CD14-positive monocyte (primary cell): ENCODE measurements at regions not wholly inside any gene's neighbourhood (a gene's known extent, or its start where the extent isn't known, plus 50 kb on each side); places are given as distances from the start of the nearest gene placed in this dataset.

Experiments
- DNase-seq, 3 donors: peaks; one replicate each; pipeline ENCODE4 v3.0.0-alpha.2; 2011 to 2022
- H2AFZ ChIP-seq: 2 replicates; pipeline ENCODE4 v1.6.0; 2012; ENCODE audit warnings: mild to moderate bottlenecking, low read depth, low read length, inconsistent platforms; ENCODE audit not compliant: insufficient read depth, poor library complexity, severe bottlenecking
- H3K27ac ChIP-seq, 2 donors: 1 replicate in 1 of 2; 2 replicates in 1 of 2; pipeline ENCODE4 v1.5.1; 2012 to 2013; ENCODE audit warnings: low read length in 2 of 2, control low read depth in 1 of 2, inconsistent platforms in 1 of 2, low read depth in 1 of 2, mild to moderate bottlenecking in 1 of 2
- H3K27me3 ChIP-seq, 2 donors: one replicate each; pipeline versions ENCODE4 v1.6.0 to v1.6.1; 2011 to 2013; ENCODE audit warnings: low read length in 2 of 2; ENCODE audit not compliant: control insufficient read depth in 2 of 2, insufficient read depth in 2 of 2
- H3K36me3 ChIP-seq, 2 donors: replicated peaks in 1 of 2; 1 replicate in 1 of 2; 2 replicates in 1 of 2; pipeline versions ENCODE4 v1.5.1 to v1.6.1; 2012 to 2013; ENCODE audit warnings: low read length in 2 of 2, control low read depth in 1 of 2, inconsistent platforms in 1 of 2, mild to moderate bottlenecking in 1 of 2; ENCODE audit not compliant: insufficient read depth in 2 of 2, control insufficient read depth in 1 of 2
- H3K4me1 ChIP-seq, 2 donors: 1 replicate in 1 of 2; 2 replicates in 1 of 2; pipeline versions ENCODE4 v1.5.1 to v1.6.1; 2012 to 2013; ENCODE audit warnings: low read length in 2 of 2, control low read depth in 1 of 2, inconsistent platforms in 1 of 2, mild to moderate bottlenecking in 1 of 2, moderate library complexity in 1 of 2; ENCODE audit not compliant: insufficient read depth in 2 of 2, control insufficient read depth in 1 of 2
- H3K4me2 ChIP-seq: replicated peaks from 2 replicates; pipeline ENCODE3; 2012; ENCODE audit warnings: low read length, moderate library complexity, mild to moderate bottlenecking; ENCODE audit not compliant: poor library complexity, severe bottlenecking; ENCODE audit errors: extremely low read depth
- H3K4me3 ChIP-seq, 3 experiments: fragments of 200-600 bp in 1 of 3; sonication (generic) in 1 of 3; replicated peaks in 1 of 3; 1 replicate in 2 of 3; 2 replicates in 1 of 3; pipeline ENCODE4 v1.5.1; 2011 to 2013; ENCODE audit warnings: low read length in 3 of 3, mild to moderate bottlenecking in 3 of 3, control low read depth in 2 of 3, low read depth in 2 of 3, inconsistent platforms in 1 of 3, moderate library complexity in 1 of 3
- H3K79me2 ChIP-seq: 2 replicates; pipeline ENCODE4 v1.6.0; 2012; ENCODE audit warnings: mild to moderate bottlenecking, control low read depth, inconsistent platforms, low read length, moderate library complexity; ENCODE audit not compliant: insufficient read depth
- H3K9ac ChIP-seq: 2 replicates; pipeline ENCODE4 v1.6.0; 2017; ENCODE audit warnings: low read length, mild to moderate bottlenecking; ENCODE audit not compliant: insufficient read depth, poor library complexity, severe bottlenecking
- H3K9me3 ChIP-seq, 2 donors: replicated peaks in 1 of 2; 1 replicate in 1 of 2; 2 replicates in 1 of 2; pipeline versions ENCODE4 v1.5.1 to v1.6.1; 2012 to 2013; ENCODE audit warnings: low read length in 2 of 2, control low read depth in 1 of 2; ENCODE audit not compliant: control insufficient read depth in 1 of 2, insufficient read depth in 1 of 2
- H4K20me1 ChIP-seq: 2 replicates; pipeline ENCODE4 v1.6.0; 2012; ENCODE audit warnings: mild to moderate bottlenecking, low read length, control low read depth, moderate library complexity; ENCODE audit not compliant: insufficient read depth
- H3K27ac Mint-ChIP-seq, 7 donors: one replicate each; pipeline ENCODE4 v1.8.0; 2020; ENCODE audit warnings: mild to moderate bottlenecking in 7 of 7, mixed read lengths in 7 of 7, moderate library complexity in 6 of 7, inconsistent platforms in 2 of 7
- H3K27me3 Mint-ChIP-seq, 3 donors: one replicate each; pipeline ENCODE4 v1.8.0; 2021 to 2022; ENCODE audit warnings: low read depth in 3 of 3, mild to moderate bottlenecking in 3 of 3, mixed read lengths in 3 of 3, moderate library complexity in 3 of 3, inconsistent platforms in 1 of 3
- H3K36me3 Mint-ChIP-seq, 2 donors: one replicate each; pipeline ENCODE4 v1.8.0; 2020; ENCODE audit warnings: mixed read lengths in 2 of 2, inconsistent platforms in 1 of 2, mild to moderate bottlenecking in 1 of 2
- H3K4me1 Mint-ChIP-seq: one replicate; pipeline ENCODE4 v1.8.0; 2020; ENCODE audit warnings: mild to moderate bottlenecking, mixed read lengths
- H3K4me3 Mint-ChIP-seq, 2 donors: one replicate each; pipeline ENCODE4 v1.8.0; 2020; ENCODE audit warnings: mild to moderate bottlenecking in 2 of 2, mixed read lengths in 2 of 2, moderate library complexity in 1 of 2
- H3K9me3 Mint-ChIP-seq, 7 donors: one replicate each; pipeline ENCODE4 v1.8.0; 2020 to 2022; ENCODE audit warnings: mixed read lengths in 7 of 7, mild to moderate bottlenecking in 6 of 7, moderate library complexity in 6 of 7, inconsistent platforms in 2 of 7
- WGBS: methylation state at CpG from one replicate; pipeline ENCODE4 v1.1.5; 2013; ENCODE audit warnings: missing lambda C conversion rate; ENCODE audit not compliant: insufficient coverage; 5-methylcytosine and 5-hydroxymethylcytosine counted together
- intact Hi-C, 2 donors: fragments of 100-400 bp; cut with micrococcal nuclease; formaldehyde crosslinking; loops; one replicate each; pipeline versions ENCODE4 v1.15.0 to v1.15.1; 2023
- TF ChIP-seq, protein P1 (sequence below): fragments of 200-600 bp; IDR thresholded peaks from one replicate; pipeline ENCODE4 v1.8.0; 2022; ENCODE audit warnings: antibody characterized with exemption, mild to moderate bottlenecking

DNA sequence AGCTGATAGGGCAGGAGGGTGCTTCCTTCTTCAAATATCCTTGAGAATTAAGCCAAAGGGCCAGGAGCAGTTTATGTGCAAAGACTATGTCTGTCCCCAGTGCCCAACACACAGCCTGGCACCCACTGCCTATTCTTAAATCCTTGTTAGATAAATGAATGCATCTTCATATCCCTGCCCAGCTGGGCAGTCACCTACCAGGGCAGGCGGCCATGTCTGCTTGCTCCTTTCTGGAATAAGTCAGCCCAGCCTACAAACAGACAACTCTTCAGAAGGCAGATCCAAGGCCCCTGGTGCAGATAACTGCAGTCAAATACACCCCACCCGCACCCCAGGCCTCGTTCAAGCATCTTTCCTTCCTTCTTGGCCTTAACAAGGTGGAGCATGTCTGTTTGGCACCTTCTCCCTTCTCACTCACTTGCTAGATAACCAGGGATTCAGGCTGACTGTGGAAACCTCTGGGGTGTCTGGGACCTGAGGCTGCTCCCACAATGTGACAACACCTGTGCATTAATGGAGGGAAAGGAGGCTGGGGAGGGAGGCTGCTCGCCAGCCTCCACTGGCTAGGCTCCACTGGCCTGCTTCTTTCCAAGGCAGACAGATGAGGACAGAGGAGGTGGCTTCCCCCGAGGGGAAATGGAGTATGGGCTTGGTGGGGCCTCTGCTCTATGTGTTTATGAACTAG is 59.9 kb upstream of the COL13A1 start:
- intact Hi-C loops, result no loop called here
- no peak for DNase-seq
- H3K27ac Mint-ChIP-seq, result no peak overlapping the region
- H3K27me3 Mint-ChIP-seq, result peaks cover 2 to 8% (median 7%) of the 10 kb centered on the region in 3 donors
- WGBS, result 86% methylated on average over 1 of the region's 5 CpGs
- H4K20me1 ChIP-seq, result no peaks in the 10 kb centered on the region
- H3K4me2 ChIP-seq, result no peak overlapping the region
- no peaks in the 10 kb centered on the region for H3K4me1 ChIP-seq
- no peaks in the 10 kb centered on the region for H3K9me3 ChIP-seq
- no peak overlapping the region for H2AFZ ChIP-seq
- H3K4me1 Mint-ChIP-seq, result no peaks in the 10 kb centered on the region
- H3K27me3 ChIP-seq, result no peaks in the 10 kb centered on the region
- H3K9ac ChIP-seq, result no peak overlapping the region
- no peaks in the 10 kb centered on the region for H3K79me2 ChIP-seq
- H3K4me3 Mint-ChIP-seq, result no peak overlapping the region
- H3K36me3 Mint-ChIP-seq, result no peaks in the 10 kb centered on the region
- TF ChIP-seq, protein P1, sequence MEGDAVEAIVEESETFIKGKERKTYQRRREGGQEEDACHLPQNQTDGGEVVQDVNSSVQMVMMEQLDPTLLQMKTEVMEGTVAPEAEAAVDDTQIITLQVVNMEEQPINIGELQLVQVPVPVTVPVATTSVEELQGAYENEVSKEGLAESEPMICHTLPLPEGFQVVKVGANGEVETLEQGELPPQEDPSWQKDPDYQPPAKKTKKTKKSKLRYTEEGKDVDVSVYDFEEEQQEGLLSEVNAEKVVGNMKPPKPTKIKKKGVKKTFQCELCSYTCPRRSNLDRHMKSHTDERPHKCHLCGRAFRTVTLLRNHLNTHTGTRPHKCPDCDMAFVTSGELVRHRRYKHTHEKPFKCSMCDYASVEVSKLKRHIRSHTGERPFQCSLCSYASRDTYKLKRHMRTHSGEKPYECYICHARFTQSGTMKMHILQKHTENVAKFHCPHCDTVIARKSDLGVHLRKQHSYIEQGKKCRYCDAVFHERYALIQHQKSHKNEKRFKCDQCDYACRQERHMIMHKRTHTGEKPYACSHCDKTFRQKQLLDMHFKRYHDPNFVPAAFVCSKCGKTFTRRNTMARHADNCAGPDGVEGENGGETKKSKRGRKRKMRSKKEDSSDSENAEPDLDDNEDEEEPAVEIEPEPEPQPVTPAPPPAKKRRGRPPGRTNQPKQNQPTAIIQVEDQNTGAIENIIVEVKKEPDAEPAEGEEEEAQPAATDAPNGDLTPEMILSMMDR, result no peak
- no peaks in the 10 kb centered on the region for H3K36me3 ChIP-seq
- peaks cover 0 to 2% (median 0%) of the 10 kb centered on the region in 7 donors for H3K9me3 Mint-ChIP-seq
- no peak overlapping the region for H3K27ac ChIP-seq
- no peak overlapping the region for H3K4me3 ChIP-seq

DNA sequence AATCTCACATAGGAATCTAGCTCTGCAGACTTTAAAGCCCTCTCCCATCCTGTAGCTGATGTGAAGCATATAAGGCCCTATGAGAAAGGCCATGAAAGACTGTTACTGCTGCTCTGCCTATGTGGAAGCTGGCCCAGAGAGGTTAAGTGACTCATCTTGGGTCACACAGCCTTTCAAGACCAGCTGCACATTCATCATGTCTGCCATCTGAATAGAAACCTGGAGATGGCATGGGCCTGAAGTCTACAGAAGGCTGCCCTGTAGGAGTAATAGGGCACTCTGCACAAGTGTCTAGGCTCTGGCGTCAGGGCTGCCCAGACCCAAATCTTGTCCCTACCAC is 59.4 kb upstream of the COL13A1 start:
- Mint-ChIP-seq H3K4me1 (no peaks in the 10 kb centered on the region), H3K27ac (no peak overlapping the region), H3K9me3 (peaks cover 0 to 2% (median 0%) of the 10 kb centered on the region in 7 donors), H3K36me3 (no peaks in the 10 kb centered on the region), H3K27me3 (peaks cover 2 to 8% (median 7%) of the 10 kb centered on the region in 3 donors), H3K4me3 (no peak overlapping the region)
- no peaks in the 10 kb centered on the region for H3K9me3 ChIP-seq
- H3K36me3 ChIP-seq, result no peaks in the 10 kb centered on the region
- H4K20me1 ChIP-seq, result no peaks in the 10 kb centered on the region
- H3K27me3 ChIP-seq, result no peaks in the 10 kb centered on the region
- H3K9ac ChIP-seq, result no peak overlapping the region
- no peaks in the 10 kb centered on the region for H3K4me1 ChIP-seq
- H3K79me2 ChIP-seq, result no peaks in the 10 kb centered on the region
- TF ChIP-seq, protein P1, result no peak
- no peak overlapping the region for H2AFZ ChIP-seq
- WGBS, result 100% methylated on average over 1 of the region's 1 CpG
- H3K4me3 ChIP-seq, result no peak overlapping the region
- intact Hi-C loops, result no loop called here
- H3K27ac ChIP-seq, result no peak overlapping the region
- H3K4me2 ChIP-seq, result no peak overlapping the region
- no peak for DNase-seq
